ENCODE measurements at regions not wholly inside any gene's neighbourhood (a gene's known extent, or its start where the extent isn't known, plus 50 kb on each side); places are given as distances from the start of the nearest gene placed in this dataset.

- TF ChIP-seq TP53 (CRISPR knock-in tag; IDR thresholded peaks at IDR 0.05) (no peak), KAT7 (CRISPR knock-in tag; IDR thresholded peaks at IDR 0.05; ENCODE audit: borderline replicate concordance) (no peak), ZNF232 (CRISPR knock-in tag; IDR thresholded peaks at IDR 0.05) (no peak), JUN (CRISPR knock-in tag; IDR thresholded peaks at IDR 0.05) (no peak), NR3C1 (CRISPR knock-in tag; conservative IDR thresholded peaks at IDR 0.05; ENCODE audit: low read depth) (no peak), ZBTB43 (CRISPR knock-in tag; IDR thresholded peaks at IDR 0.05) (no peak), CREM (CRISPR knock-in tag; IDR thresholded peaks at IDR 0.05) (no peak), ATF2 (CRISPR knock-in tag; IDR thresholded peaks at IDR 0.05; ENCODE audit: borderline replicate concordance, low read depth) (no peak)
- TF ChIP-seq, protein P1, sequence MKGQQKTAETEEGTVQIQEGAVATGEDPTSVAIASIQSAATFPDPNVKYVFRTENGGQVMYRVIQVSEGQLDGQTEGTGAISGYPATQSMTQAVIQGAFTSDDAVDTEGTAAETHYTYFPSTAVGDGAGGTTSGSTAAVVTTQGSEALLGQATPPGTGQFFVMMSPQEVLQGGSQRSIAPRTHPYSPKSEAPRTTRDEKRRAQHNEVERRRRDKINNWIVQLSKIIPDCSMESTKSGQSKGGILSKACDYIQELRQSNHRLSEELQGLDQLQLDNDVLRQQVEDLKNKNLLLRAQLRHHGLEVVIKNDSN (CRISPR knock-in tag; IDR thresholded peaks at IDR 0.05) = no peak
- TF ChIP-seq, protein P2, sequence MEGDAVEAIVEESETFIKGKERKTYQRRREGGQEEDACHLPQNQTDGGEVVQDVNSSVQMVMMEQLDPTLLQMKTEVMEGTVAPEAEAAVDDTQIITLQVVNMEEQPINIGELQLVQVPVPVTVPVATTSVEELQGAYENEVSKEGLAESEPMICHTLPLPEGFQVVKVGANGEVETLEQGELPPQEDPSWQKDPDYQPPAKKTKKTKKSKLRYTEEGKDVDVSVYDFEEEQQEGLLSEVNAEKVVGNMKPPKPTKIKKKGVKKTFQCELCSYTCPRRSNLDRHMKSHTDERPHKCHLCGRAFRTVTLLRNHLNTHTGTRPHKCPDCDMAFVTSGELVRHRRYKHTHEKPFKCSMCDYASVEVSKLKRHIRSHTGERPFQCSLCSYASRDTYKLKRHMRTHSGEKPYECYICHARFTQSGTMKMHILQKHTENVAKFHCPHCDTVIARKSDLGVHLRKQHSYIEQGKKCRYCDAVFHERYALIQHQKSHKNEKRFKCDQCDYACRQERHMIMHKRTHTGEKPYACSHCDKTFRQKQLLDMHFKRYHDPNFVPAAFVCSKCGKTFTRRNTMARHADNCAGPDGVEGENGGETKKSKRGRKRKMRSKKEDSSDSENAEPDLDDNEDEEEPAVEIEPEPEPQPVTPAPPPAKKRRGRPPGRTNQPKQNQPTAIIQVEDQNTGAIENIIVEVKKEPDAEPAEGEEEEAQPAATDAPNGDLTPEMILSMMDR (IDR thresholded peaks at IDR 0.05) = no peak
- TF ChIP-seq, protein P3, sequence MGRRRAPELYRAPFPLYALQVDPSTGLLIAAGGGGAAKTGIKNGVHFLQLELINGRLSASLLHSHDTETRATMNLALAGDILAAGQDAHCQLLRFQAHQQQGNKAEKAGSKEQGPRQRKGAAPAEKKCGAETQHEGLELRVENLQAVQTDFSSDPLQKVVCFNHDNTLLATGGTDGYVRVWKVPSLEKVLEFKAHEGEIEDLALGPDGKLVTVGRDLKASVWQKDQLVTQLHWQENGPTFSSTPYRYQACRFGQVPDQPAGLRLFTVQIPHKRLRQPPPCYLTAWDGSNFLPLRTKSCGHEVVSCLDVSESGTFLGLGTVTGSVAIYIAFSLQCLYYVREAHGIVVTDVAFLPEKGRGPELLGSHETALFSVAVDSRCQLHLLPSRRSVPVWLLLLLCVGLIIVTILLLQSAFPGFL (CRISPR knock-in tag; IDR thresholded peaks at IDR 0.05; ENCODE audit: borderline replicate concordance) = no peak
- TF ChIP-seq, protein P4, sequence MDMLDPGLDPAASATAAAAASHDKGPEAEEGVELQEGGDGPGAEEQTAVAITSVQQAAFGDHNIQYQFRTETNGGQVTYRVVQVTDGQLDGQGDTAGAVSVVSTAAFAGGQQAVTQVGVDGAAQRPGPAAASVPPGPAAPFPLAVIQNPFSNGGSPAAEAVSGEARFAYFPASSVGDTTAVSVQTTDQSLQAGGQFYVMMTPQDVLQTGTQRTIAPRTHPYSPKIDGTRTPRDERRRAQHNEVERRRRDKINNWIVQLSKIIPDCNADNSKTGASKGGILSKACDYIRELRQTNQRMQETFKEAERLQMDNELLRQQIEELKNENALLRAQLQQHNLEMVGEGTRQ (CRISPR knock-in tag; IDR thresholded peaks at IDR 0.05) = no peak
- TF ChIP-seq, protein P5, sequence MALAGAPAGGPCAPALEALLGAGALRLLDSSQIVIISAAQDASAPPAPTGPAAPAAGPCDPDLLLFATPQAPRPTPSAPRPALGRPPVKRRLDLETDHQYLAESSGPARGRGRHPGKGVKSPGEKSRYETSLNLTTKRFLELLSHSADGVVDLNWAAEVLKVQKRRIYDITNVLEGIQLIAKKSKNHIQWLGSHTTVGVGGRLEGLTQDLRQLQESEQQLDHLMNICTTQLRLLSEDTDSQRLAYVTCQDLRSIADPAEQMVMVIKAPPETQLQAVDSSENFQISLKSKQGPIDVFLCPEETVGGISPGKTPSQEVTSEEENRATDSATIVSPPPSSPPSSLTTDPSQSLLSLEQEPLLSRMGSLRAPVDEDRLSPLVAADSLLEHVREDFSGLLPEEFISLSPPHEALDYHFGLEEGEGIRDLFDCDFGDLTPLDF (CRISPR knock-in tag; IDR thresholded peaks at IDR 0.05) = no peak
- TF ChIP-seq, protein P6, sequence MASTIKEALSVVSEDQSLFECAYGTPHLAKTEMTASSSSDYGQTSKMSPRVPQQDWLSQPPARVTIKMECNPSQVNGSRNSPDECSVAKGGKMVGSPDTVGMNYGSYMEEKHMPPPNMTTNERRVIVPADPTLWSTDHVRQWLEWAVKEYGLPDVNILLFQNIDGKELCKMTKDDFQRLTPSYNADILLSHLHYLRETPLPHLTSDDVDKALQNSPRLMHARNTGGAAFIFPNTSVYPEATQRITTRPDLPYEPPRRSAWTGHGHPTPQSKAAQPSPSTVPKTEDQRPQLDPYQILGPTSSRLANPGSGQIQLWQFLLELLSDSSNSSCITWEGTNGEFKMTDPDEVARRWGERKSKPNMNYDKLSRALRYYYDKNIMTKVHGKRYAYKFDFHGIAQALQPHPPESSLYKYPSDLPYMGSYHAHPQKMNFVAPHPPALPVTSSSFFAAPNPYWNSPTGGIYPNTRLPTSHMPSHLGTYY (CRISPR knock-in tag; IDR thresholded peaks at IDR 0.05) = no peak
These were observed 355.4 kb downstream of the CDC5L start for GRCh38 chr6:44742828-44743372.
